ENCODE measurements at regions not wholly inside any gene's neighbourhood (a gene's known extent, or its start where the extent isn't known, plus 50 kb on each side); places are given as distances from the start of the nearest gene placed in this dataset.

- intact Hi-C loops (cut with DNase I), result no loop called here
- no peak for ATAC-seq (ENCODE audit: poor library complexity)
Measured at GRCh38 chr3:111244760-111245159, 173.1 kb downstream of the NECTIN3 start.

DNA sequence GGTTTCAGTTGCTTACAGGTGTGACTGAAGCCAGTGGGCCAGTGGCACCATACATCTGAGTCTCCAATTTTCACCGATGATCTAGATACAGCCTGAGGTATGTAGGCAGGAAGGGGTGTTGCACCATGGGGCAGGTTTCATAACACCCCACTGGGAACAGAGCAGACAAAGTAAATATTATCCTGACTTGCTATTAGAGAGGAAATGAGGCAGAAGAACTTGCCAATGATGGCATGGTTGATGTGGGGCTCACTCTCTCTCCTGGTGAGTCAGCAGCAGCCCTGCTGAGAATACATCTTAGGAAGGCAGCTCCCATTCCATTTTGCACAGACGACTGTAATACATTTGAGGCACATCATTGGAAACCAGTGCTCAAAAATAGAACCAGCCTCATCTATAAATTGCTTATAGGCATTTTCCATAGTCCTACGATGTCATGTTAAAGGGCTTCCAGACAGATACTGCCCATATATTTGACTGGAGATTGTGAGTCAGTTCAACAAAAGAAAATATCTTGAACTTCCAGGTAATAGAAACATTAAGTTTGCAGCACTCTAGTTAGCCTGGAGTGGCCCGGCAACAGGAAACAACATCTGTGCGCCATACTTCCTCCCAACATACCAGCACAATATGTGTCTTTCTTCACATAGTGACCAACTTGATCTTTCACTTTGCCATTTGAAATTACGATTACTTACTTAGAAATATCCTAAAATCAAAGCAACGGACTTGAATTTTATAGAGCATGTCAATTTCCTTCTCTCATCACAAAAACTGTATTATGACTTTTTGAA lies 175.5 kb downstream of the NECTIN3 start:
- intact Hi-C loops (cut with DNase I), result no loop called here
- ATAC-seq (ENCODE audit: poor library complexity) (no peak), DNase-seq (no peak)

More at GRCh38 chr3:111244760-111245159, 173.1 kb downstream of the NECTIN3 start:
- no peak for DNase-seq

- intact Hi-C loops (cut with DNase I), result no loop called here
- DNase-seq (no peak), ATAC-seq (ENCODE audit: poor library complexity) (no peak)
Measured at GRCh38 chr3:111248406-111248805, 176.8 kb downstream of the NECTIN3 start.

DNA sequence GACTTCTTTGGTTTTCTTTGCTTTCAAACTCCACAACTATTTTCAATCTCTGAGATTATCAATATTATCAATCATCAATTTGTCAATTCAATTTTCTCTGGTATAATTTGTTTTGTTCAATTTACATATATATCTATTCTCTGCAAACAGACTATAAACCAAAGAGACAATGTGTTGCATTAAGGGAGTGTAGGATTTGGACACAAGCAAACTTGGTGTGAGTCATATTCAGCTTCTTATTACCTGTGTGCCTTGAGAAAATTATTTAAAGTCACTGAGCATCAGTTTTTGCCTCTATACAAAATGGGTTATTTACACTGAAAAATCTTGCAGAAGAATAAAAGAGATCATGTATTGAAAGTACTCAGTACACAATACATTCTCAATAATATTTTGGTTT lies 177.8 kb downstream of the NECTIN3 start:
- no peak for ATAC-seq (ENCODE audit: poor library complexity)
- intact Hi-C loops (cut with DNase I), result no loop called here
- no peak for DNase-seq

DNA sequence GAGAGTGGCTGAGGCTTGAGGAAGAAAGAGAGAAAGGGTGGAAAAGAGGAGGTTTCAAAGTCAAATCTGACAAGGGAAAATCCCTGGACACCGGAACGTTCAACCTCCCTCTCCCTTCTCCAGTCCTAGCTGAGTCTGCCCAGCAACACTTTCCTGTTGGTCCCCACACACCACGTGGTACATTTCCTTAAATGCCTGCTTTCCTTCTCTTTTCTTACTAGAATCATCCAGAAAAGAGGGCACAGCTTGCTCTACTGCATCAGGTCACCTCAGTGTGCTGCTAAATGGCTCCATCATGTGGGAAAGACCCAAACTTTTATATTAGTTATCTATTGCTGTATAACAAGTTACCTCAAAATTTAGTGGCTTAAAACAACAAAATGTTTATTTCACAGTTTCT lies 181.2 kb downstream of the NECTIN3 start:
- no peak for DNase-seq
- intact Hi-C loops (cut with DNase I), result no loop called here
- ATAC-seq (ENCODE audit: poor library complexity), result no peak

DNA sequence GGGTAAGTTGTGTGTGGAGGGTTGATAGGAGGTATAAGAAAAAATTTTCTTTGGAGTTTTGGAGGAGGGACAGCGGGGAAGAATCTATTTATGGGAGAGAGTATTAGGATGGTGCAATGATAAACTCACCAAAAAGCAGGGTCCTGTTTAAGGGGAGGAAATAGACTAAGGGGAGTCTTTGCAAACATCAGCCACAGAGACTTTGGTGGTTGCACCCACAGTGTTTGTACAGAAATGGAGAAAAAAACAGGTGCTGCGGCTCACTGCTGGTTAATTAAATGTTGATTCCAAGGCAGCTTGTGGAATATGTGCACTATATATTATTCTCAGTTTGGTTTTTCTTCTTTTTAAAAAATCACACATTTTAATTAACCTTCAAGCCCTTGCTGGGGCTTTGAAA lies 182.1 kb downstream of the NECTIN3 start:
- intact Hi-C loops (cut with DNase I), result no loop called here
- ATAC-seq (ENCODE audit: poor library complexity) (no peak), DNase-seq (no peak)

DNA sequence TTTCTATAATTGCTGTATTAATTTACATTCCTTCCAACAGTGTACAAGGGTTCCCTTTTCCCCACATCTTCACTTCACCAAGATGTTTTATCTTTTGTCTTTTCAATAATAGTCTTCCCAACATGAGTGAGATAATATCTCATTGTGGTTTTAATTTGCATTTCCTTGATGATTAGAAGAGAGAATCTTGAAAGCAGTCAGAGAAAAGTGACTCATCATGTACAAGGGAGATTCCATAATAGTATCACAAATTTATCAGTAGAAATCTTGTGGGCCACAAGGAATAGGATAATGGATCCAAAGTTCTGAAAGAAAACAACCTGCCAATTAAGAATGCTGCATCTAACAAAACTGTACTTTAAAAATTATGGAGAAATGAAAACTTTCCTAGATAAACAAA lies 189.3 kb downstream of the NECTIN3 start:
- no peak for ATAC-seq (ENCODE audit: poor library complexity)
- intact Hi-C loops (cut with DNase I), result no loop called here
- DNase-seq, result no peak

DNA sequence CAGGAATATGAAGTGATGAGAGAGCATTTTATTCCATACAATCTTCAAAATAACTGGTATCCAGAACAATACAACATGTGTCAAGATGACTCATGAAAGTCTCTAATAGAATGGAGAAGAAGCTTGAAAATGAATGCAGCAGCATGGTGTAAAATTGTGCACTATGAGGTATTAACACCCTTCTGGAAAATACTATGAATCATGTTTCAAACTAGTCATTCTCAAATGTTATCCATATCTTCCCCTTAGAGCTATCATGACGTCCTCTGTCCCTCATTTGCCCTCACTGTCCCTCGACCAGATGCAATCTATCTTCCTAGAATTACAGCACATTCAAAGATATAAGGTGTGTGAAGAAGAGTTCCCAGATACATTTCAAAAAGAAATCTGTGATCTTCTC lies 198.2 kb downstream of the NECTIN3 start:
- ATAC-seq (ENCODE audit: poor library complexity) (no peak), DNase-seq (no peak)
- intact Hi-C loops (cut with DNase I), result no loop called here

DNA sequence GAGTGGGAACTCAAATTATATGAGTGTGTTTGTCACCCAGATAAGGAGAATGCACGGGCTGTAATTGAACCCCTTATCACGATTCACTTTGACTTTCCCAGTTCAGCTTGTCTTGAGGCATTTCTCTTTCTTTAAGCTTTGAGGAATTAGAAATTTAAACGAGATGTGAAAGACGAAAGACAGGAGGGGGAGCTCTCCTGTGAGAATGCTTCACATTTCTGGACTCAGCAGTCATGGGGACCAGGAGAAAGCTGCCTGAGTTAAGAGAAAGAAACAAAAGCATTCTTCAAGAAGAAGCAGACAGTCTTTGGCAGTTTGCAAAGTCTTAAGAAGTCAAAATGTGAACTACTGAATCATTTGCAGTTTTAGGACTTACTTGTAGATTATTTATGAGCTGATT lies 205.6 kb downstream of the NECTIN3 start:
- intact Hi-C loops (cut with DNase I), result no loop called here
- DNase-seq (no peak), ATAC-seq (ENCODE audit: poor library complexity) (no peak)

DNA sequence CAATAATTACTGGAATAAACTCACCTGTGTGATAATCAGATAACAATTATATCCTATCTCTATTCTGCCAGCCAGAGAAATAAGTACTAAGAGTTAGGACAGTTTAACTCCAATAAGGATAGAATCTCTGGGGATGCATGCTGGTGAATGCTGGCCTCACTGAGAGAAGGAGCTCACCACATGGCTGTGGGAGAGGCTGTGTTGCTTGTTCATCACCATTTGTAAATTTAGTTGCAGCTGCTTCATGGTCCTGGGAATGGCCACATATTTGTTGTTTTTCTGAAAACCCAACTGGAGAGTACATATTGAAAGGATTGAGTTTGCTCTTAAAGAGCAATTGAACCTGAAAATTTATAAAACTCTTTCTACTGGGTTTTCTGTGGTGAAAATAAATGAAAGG lies 207.3 kb downstream of the NECTIN3 start:
- no peak for DNase-seq
- intact Hi-C loops (cut with DNase I), result no loop called here
- no peak for ATAC-seq (ENCODE audit: poor library complexity)

- no peak for DNase-seq
- no peak for ATAC-seq (ENCODE audit: poor library complexity)
- intact Hi-C loops (cut with DNase I), result no loop called here
Measured at GRCh38 chr3:111282024-111282423, 210.4 kb downstream of the NECTIN3 start.

DNA sequence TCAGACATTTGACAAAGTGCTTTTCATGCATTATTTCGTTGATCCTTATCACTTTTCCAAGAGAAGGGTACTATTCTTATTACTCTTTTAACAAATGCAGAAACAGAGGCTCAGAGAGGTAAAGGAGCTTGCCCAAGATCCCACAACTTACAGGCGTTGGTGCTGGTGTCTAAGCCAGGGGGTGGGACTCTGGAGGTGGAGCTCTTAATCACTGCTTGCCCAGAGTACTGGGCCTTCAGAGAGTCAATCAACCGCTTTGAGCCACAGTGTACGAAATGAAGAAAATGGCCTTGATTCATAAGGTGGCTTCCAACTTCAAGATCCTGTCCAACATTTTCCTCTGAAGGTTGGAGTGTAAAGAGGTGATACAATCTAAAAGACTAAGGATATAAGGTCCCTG lies 211.5 kb downstream of the NECTIN3 start:
- no peak for ATAC-seq (ENCODE audit: poor library complexity)
- no peak for DNase-seq
- intact Hi-C loops (cut with DNase I), result no loop called here

GRCh38 chr3:111284503-111285183 lies 213.0 kb downstream of the NECTIN3 start:
- no peak for ATAC-seq (ENCODE audit: poor library complexity)
- intact Hi-C loops (cut with DNase I), result no loop called here
- no peak for DNase-seq

- intact Hi-C loops (cut with DNase I), result no loop called here
- DNase-seq, result no peak
- ATAC-seq (ENCODE audit: poor library complexity), result no peak
Measured at GRCh38 chr3:111285184-111285538, 213.5 kb downstream of the NECTIN3 start.

DNA sequence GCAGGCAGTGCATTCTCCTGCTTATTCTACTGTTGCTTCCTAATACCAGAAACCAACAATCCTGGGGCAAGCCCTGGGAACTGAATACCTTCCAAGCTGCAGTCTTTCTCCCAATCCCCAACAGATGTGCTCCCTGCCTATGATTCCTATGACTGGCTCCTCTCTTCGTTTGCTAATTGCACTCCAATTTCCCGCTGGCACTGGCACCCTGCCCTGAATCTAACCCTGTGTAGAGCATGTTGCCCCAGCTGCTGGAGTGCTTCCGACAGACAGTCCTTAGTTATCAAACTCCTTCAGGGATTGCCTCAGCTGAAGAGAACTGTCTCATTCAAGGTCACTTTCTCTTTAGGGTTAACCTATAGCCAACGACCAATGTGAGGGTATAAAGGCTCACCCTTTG lies 214.1 kb downstream of the NECTIN3 start:
- DNase-seq (no peak), ATAC-seq (ENCODE audit: poor library complexity) (no peak)
- intact Hi-C loops (cut with DNase I), result no loop called here

GRCh38 chr3:111286746-111287145 lies 215.1 kb downstream of the NECTIN3 start:
- ATAC-seq (ENCODE audit: poor library complexity) (no peak), DNase-seq (no peak)
- intact Hi-C loops (cut with DNase I), result no loop called here

GRCh38 chr3:111292117-111292516 lies 220.5 kb downstream of the NECTIN3 start:
- intact Hi-C loops (cut with DNase I), result no loop called here
- no peak for DNase-seq
- no peak for ATAC-seq (ENCODE audit: poor library complexity)

DNA sequence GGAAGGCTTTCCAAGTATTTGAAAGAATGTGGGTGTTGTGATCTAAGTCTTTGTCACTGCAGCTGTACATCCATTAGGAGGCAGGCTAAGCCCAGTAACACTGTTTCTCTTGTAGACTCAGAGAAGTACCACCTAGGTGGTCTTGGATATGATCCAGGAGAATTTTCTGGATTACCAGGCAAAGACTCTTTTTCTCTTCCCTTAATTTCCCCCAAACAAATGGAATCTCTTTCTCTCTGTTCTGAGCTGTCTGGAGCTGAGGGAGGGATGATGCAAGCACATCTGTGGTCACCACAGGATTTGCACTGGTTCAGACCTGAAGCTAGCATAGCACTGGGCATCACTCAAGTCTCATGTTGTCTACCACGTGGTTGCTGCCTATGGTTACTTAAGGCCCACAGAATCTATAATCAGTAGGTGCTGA lies 227.6 kb downstream of the NECTIN3 start:
- no peak for ATAC-seq (ENCODE audit: poor library complexity)
- DNase-seq, result no peak
- intact Hi-C loops (cut with DNase I), result no loop called here

DNA sequence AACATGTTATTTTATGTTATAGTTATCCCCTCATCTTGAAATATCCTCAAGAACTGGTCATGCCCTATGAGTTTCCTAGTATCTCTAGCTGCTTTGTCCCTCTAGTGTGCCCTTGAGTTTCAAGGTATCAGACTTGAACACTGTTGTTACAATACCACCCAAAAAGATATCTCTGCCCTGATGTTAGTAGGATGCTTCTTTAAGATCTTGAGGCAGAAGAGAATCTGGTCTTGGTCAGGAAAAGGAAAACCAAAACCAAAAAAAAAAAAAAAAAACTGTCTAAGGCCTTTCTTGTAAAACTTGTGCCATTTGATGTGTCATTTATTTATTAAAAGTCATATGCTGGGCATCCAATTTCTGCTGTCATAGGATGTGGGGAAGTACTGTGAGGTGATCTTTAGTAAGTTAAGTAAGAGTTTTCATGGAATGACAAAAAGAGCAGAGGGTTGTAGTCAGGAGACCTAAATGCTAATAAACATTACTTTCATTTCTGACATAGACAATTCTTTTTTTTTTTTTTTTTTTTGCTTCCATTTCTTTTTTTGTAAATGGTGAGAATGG lies 229.7 kb downstream of the NECTIN3 start:
- no peak for ATAC-seq (ENCODE audit: poor library complexity)
- no peak for DNase-seq
- intact Hi-C loops (cut with DNase I), result no loop called here

DNA sequence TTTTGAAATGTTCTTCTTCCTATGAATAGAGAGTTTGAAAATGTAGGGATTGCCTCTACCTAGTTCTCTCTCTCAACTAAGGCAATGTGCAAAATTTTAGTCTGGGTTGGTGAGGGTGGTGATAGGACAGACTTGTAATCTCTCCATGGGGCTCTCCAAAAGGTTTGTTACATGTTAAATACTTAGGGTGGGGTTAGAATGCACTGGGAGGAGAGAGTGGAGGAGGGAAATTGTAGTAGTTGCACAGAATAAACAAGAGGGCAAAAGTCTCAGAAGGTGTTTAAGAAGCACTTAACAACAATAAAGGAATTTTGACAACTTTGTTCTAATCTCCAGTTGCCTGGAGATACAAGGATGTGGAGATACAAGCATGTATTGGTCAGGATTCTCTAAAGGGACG lies 230.4 kb downstream of the NECTIN3 start:
- intact Hi-C loops (cut with DNase I), result no loop called here
- DNase-seq (no peak), ATAC-seq (ENCODE audit: poor library complexity) (no peak)
